ENCODE measurements at regions not wholly inside any gene's neighbourhood (a gene's known extent, or its start where the extent isn't known, plus 50 kb on each side); places are given as distances from the start of the nearest gene placed in this dataset.

DNA sequence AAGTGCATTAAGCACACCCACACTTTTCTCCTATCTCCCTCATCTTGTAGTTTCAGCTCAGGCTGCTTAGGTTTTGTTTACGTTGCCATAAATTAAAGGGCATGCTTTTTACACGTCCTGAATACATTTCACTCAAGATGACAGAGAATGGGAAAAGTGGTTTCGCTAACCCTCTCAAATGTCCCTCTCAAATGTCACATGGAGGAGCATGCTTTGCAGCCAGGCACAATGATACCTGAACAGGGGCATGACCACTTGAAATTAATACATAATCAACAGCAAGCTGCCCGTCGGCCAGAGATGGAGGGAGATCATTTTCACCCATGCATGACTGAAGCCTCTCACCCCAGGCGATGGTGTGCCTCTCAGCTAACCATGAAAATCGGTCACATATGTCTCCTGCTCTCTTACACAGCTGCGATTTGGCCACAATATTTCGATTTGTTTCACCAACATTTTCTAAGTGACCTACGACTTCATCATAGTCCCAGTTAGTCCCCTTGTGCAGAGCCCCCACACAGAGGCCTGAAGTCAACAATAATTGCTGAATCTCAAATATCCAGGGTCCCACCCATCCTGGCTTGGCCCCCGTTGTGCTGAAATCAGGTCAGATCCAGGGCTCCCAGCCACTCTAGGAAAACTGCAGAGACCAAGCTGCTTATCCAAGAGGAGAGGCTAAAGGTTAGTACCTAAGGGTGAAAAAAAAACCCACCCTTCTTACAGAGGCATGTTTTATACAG is 373.9 kb upstream of the NFE2L3 start:
- DNase-seq (ENCODE audit: low read depth in 2 of 2) = no peak

DNA sequence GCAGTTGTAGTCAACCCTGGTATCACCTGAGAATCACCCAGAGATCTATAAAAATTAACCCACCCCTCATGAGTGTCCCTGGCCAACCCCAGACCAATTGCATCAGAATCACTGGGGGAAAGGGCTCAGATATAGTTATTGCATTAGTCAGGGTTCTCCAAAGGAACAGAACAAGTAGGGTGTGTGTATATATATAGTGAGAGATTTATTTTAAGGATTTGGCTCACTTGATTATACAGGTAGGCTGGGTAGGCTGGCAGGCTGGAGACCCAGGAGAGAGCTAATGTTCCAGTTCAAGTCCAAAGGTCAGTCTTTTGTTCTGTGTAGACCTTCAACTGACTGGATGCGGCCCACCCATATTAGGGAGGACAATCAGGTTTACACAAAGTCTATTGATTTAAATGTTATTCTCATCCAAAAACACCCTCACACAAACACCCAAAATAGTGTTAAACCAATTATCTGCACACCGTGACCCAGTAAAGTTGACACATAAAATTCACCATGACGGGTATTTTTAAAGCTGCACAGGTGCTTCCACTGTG is 372.9 kb upstream of the NFE2L3 start:
- DNase-seq (ENCODE audit: low read depth in 2 of 2) = no peak

DNA sequence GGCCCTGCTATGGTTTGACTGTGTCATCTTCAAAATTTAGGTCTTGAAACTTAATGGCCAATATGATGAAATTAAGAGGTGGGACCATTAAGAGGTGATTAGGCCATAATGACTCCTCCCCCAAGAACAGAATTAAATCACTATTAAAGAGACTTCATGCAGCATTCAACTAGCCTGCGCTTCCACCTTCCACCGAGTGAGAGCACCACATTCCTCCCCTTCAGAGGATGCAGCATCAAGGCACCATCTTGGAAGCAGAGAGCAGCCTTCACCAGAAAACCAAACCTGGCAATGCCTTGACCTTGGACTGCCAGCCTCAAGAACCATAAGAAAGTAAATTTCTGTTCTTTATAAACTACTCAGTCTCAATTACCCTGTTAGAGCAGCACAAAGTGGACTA is 371.1 kb upstream of the NFE2L3 start:
- DNase-seq (ENCODE audit: low read depth in 2 of 2) = no peak

- DNase-seq (ENCODE audit: low read depth in 2 of 2) = no peak
Observed at GRCh38 chr7:25781704-25782103, 370.3 kb upstream of the NFE2L3 start.

DNA sequence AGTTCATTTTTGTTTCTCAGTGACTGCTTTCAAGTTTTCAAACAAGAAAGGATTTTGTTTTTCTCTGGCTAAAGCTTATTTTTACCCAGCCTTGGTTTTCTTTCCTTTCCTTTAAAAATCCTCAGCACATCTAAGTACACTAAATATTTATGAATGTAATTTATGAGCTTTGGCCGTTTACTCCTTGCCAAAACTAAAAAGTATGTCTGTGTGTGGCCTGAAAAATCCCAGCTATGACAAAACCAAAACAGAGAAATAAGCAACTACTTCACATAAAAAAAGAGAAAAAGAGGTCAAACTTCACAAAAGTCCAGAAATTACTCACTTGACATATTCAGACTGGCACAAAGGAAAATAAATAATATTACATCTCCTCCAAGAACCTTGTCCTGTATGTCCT is 365.1 kb upstream of the NFE2L3 start:
- no peak for DNase-seq (ENCODE audit: low read depth in 2 of 2)

DNA sequence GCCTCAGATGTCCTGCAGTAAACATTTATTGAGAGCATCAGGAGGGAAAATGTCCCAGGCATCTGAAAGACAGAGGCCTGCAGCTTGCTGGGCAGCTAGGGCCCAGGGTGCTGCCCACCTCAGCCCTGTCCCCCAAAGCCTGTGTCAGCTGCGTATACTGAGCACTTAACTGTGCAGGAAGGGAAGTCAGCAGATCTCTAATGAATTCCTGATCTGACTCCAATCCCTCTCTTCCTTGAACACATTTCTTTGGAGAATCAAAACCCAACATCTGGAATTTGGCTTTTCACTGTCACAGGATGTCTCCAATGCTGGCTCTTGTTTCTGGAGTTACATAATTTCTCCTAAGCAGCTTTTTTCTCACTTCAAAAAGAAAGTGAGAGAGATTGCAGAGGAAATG is 364.7 kb upstream of the NFE2L3 start:
- no peak for DNase-seq (ENCODE audit: low read depth in 2 of 2)

GRCh38 chr7:25788371-25788770 is 363.6 kb upstream of the NFE2L3 start:
- DNase-seq (ENCODE audit: low read depth in 2 of 2) = no peak

DNA sequence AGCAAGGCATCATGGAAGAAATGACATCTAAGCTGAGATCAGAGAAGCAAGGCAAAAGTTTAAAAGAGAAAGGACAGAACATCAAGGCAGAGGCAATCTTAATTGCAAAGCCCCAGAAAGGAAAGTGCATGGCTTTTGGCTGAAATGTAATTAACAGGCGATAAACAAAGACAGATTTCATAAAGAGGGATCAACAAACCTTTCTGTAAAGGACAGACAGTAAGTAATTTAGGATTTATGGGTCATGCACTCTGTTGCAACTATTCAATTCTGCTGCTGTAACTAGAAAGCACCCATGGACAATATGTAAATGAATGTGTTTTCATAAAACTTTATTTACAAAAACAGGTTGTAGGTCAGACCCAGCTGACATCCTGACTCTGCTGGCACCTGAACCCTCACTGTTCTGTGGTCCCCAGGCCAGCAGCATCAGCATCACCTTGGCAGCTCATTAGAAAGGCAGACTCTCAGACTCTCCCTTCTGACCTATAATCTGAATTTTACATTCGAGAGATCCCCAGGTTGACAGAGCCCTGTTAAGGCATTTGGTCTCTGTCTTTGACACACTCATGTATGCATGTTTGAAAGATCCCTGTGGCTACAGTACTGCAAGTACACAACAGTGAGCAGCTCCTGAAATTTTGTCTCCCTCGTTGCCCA is 362.9 kb upstream of the NFE2L3 start:
- DNase-seq (ENCODE audit: low read depth in 2 of 2) = no peak

DNA sequence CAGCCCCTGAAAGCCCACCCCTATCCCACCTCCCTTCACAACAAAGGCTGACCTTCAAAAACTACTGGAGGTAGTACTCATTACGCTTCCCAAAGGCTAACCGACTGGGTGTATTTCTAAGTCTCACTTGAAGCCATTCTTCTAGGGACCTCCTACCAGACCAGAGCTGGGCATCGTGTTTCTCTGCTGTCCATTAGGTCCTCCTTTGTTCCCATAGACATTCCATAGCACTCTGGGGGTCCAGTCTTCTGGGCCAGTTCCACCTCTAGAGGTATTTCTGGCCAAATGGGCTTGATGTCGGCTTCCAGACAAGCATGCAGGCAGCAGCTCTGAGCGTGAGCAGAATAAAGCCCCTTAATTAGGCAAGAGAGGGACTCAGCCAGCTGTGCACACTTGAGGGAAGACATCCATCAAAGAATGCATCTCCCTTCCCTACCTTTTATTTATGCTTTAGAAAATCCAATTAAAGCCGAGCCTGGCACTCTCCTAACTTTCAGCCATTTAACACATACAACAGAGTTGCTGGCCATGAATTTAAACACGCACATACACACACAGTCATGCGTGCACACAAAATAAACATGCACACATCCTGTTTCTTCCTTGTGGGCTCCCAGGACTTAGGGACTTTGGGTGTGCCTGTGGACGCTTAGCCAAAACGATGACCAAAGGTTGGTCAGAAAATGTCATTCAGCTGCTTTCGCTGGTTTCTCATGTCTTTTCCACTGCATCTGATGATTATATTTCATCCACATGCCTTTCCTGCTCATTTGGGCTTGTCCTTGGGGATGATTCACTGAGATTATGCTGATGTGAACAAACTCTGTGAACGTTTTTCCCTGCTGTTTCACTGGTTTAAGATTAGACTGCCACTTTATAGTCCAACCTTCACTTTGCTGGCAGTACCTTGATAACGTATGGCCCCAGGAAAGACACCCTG is 362.0 kb upstream of the NFE2L3 start:
- no peak for DNase-seq (ENCODE audit: low read depth in 2 of 2)

DNA sequence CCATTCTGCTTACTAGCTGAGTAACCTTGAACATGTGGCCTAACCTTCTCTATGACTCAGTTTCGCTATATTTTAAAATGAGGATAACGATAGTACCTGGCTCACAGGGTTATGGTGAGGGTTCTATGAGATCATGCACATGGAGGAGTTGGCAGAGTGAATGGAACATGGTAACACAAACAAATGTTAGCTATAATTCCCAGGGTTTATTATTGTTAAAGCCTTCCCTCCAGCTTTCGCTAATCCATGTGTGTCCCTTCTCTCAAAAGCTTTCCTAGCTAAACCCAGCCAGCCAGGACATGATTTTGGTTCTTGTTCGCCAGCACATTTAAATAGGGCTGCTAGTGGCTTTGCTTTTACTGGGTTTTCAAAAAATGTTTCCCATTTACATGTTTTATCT is 361.0 kb upstream of the NFE2L3 start:
- DNase-seq (ENCODE audit: low read depth in 2 of 2) = no peak

DNA sequence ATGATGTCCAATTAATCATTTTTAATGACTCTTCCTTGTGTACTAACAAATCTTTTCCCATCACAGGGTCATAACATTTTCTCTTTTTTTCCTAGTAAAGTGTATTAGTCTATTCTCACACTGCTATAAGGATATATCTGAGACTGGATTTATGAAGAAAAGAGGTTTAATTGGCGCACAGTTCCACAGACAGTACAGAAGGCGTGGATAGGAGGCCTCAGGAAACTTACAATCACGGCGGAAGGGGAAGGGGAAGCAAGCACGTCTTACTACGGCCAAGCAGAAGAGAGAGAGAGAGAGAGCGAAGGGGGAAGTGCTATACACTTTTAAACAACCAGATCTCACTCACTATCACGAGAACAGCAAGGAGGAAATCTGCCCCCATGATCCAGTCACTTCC is 359.4 kb upstream of the NFE2L3 start:
- DNase-seq (ENCODE audit: low read depth in 2 of 2) = no peak

- no peak for DNase-seq (ENCODE audit: low read depth in 2 of 2)
Observed at GRCh38 chr7:25795824-25796235, 356.2 kb upstream of the NFE2L3 start.

DNA sequence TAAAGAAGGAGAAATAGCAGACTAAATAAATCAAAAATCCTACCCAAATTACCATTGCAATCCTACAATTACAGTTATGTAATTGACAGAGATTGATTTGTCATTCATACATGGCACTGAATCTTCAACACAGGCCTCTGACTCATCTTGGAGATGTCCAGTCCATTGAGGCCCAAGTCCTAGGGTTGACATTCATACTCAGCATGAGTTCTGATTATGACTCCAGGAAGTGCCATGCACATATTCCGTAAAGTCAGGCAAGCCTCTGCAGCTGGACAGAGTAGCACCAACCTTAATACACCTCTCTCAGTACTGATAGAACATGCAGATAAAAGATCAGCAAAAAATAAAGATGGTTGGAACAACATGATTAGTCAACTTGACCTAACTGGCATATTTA is 353.7 kb upstream of the NFE2L3 start:
- no peak for DNase-seq (ENCODE audit: low read depth in 2 of 2)

- DNase-seq (ENCODE audit: low read depth in 2 of 2) = no peak
Observed at GRCh38 chr7:25801214-25801613, 350.8 kb upstream of the NFE2L3 start.

DNA sequence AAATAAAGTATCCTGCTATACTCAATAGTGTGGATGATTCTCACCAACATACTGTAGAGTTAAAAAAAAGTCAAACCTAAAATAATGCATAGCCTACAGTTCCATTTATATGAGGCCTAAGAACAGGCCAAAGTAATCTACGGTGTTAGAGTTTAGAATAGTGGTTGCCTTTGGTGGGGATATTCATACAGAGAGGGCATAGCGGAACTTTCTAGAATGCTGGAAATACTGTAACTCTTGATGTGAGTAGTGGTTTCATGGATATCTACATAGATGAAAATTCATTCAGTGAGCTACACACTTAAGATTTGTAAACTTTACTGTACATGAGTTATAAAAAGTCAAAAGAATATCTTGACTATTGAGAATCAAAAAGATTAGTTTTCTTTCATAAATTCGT is 349.9 kb upstream of the NFE2L3 start:
- no peak for DNase-seq (ENCODE audit: low read depth in 2 of 2)

DNA sequence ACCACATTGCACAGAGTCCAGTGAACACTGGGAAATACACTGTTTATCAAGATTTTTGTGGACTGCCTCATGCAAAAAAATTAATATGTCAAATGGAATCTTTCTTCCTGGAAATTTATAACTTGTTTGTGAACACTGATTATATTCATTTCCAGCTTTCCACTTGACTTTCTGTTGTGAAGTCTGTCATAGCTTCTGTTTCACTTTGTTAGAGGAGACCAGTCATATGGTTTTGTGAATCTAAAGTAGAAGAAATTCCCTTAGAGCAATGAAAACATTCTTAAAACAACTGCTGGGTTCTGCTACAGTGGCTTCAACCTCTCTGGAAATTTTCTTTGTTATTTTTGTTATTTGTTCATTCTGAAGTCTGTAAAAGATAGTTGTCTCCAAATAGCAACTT is 349.5 kb upstream of the NFE2L3 start:
- no peak for DNase-seq (ENCODE audit: low read depth in 2 of 2)

GRCh38 chr7:25803117-25803887 is 348.7 kb upstream of the NFE2L3 start:
- no peak for DNase-seq (ENCODE audit: low read depth in 2 of 2)

GRCh38 chr7:25804154-25804553 is 347.8 kb upstream of the NFE2L3 start:
- no peak for DNase-seq (ENCODE audit: low read depth in 2 of 2)

DNA sequence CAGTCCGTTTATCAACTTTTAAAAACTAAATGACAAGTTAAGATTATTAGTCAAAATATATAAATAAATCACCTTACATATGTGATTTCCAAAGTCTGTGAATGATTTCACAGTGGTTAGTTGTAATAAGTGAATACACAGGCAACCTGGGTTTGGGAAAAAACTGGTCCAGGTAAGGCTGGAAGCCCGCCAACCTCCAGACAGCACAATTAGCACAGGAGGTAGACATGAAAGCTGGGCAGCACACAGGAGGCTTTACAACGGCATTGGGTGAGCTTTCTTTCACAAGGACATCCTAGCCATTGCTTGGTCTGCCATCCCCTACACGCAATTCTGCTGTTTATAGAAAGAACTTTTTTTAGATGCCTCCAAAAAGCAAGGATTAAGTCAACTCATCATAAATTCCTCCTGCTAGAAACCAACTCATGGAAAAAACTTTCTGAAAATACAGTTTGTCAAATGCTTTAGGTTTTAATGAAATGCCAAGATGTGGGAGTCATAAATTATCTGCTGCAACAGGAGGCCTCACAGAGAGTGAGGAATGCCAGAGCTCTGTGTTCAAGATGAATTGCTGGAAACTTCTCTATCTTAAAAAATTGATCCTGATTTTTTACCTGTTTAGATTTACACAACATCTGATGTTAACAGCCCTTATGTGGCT is 346.8 kb upstream of the NFE2L3 start:
- DNase-seq (ENCODE audit: low read depth in 2 of 2) = no peak

GRCh38 chr7:25807086-25807611 is 344.8 kb upstream of the NFE2L3 start:
- DNase-seq (ENCODE audit: low read depth in 2 of 2) = no peak

DNA sequence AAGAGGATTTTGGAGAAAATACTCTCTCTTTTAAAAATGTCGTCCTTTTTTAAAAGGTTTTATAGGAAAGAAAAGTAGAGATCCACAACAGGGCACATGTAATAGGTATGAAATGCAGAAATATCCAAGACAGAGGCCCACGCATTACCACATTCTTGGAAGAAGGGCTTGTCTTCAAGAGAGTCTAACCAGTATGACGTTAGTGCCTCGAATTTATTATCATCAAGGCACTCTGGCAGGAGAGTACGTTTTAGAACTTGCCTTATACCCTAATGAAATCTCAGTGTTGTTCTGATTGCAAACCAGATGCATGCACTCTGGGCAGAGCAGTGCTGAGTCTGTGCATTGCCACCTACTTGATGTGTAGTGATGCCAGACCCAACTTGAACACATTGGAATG is 342.6 kb upstream of the NFE2L3 start:
- DNase-seq (ENCODE audit: low read depth in 2 of 2) = no peak
